Mesenchymal stem cell (in vitro differentiated cells and primary cell): ENCODE measurements at regions not wholly inside any gene's neighbourhood (a gene's known extent, or its start where the extent isn't known, plus 50 kb on each side); places are given as distances from the start of the nearest gene placed in this dataset.

ENCODE experiments used
- DNase-seq: peaks from one replicate; pipeline ENCODE4 v3.0.0-alpha.2; 2013
- H2AFZ ChIP-seq: one replicate; pipeline ENCODE4 v1.6.1; 2013; ENCODE audit warnings: low read depth, mild to moderate bottlenecking, control low read depth, inconsistent platforms, low read length, moderate library complexity
- H2AK5ac ChIP-seq: 2 replicates; pipeline ENCODE4 v1.6.1; 2013; ENCODE audit warnings: low read length, moderate library complexity, mild to moderate bottlenecking, inconsistent platforms; ENCODE audit not compliant: severe bottlenecking
- H2BK120ac ChIP-seq: one replicate; pipeline ENCODE4 v1.6.1; 2013; ENCODE audit warnings: low read depth, mild to moderate bottlenecking, inconsistent platforms, low read length, moderate library complexity
- H2BK12ac ChIP-seq, 2 experiments: one replicate each; pipeline ENCODE4 v1.6.1; 2013; ENCODE audit warnings: inconsistent platforms in 2 of 2, low read length in 2 of 2, mild to moderate bottlenecking in 2 of 2, moderate library complexity in 2 of 2, control low read depth in 1 of 2
- H2BK15ac ChIP-seq: one replicate; pipeline ENCODE4 v1.6.1; 2013; ENCODE audit warnings: mild to moderate bottlenecking, low read depth, inconsistent platforms; ENCODE audit not compliant: poor library complexity, severe bottlenecking
- H2BK5ac ChIP-seq: 2 replicates; pipeline ENCODE4 v1.6.1; 2013; ENCODE audit warnings: low read depth, mild to moderate bottlenecking, low read length, control low read depth, inconsistent platforms; ENCODE audit not compliant: poor library complexity, severe bottlenecking
- H3K14ac ChIP-seq, 2 experiments: one replicate each; pipeline ENCODE4 v1.6.1; 2013; ENCODE audit warnings: inconsistent platforms in 2 of 2, low read length in 2 of 2, control low read depth in 1 of 2, mild to moderate bottlenecking in 1 of 2, moderate library complexity in 1 of 2
- H3K18ac ChIP-seq, 2 experiments: one replicate each; pipeline ENCODE4 v1.6.1; 2013; ENCODE audit warnings: inconsistent platforms in 2 of 2, low read length in 2 of 2, control low read depth in 1 of 2, low read depth in 1 of 2, mild to moderate bottlenecking in 1 of 2
- H3K23ac ChIP-seq, 2 experiments: one replicate each; pipeline ENCODE4 v1.6.1; 2013; ENCODE audit warnings: inconsistent platforms in 2 of 2, low read length in 2 of 2, mild to moderate bottlenecking in 2 of 2, moderate library complexity in 2 of 2, control low read depth in 1 of 2
- H3K27ac ChIP-seq: 2 replicates; pipeline ENCODE4 v1.5.1; 2013; ENCODE audit warnings: mild to moderate bottlenecking, moderate library complexity, low read length, control low read depth, inconsistent platforms; ENCODE audit not compliant: poor library complexity, severe bottlenecking
- H3K27me3 ChIP-seq, 2 experiments: 2 replicates each; pipeline versions ENCODE4 v1.6.1 to v1.7.0; 2013; ENCODE audit warnings: low read length in 2 of 2, mild to moderate bottlenecking in 2 of 2, moderate library complexity in 2 of 2, control low read depth in 1 of 2, inconsistent platforms in 1 of 2; ENCODE audit not compliant: control insufficient read depth in 1 of 2, insufficient read depth in 1 of 2
- H3K36me3 ChIP-seq, 2 experiments: 2 replicates each; pipeline versions ENCODE4 v1.6.1 to v1.7.0; 2013; ENCODE audit warnings: low read length in 2 of 2, control low read depth in 1 of 2, inconsistent platforms in 1 of 2, low read depth in 1 of 2, mild to moderate bottlenecking in 1 of 2; ENCODE audit not compliant: insufficient read depth in 2 of 2, control insufficient read depth in 1 of 2
- H3K4ac ChIP-seq, 2 experiments: one replicate each; pipeline ENCODE4 v1.6.1; 2013; ENCODE audit warnings: inconsistent platforms in 2 of 2, low read length in 2 of 2, mild to moderate bottlenecking in 2 of 2, moderate library complexity in 2 of 2, control low read depth in 1 of 2, low read depth in 1 of 2
- H3K4me1 ChIP-seq: 2 replicates; pipeline ENCODE4 v1.6.1; 2013; ENCODE audit warnings: low read depth, low read length, control low read depth; ENCODE audit not compliant: control insufficient read depth, insufficient read depth
- H3K4me2 ChIP-seq: 2 replicates; pipeline ENCODE4 v1.6.1; 2013; ENCODE audit warnings: low read length, mild to moderate bottlenecking, inconsistent platforms; ENCODE audit not compliant: poor library complexity, severe bottlenecking
- H3K4me3 ChIP-seq, 2 experiments: 2 replicates each; pipeline versions ENCODE4 v1.5.1 to v1.7.0; 2013; ENCODE audit warnings: low read length in 2 of 2, mild to moderate bottlenecking in 2 of 2, control low read depth in 1 of 2, low read depth in 1 of 2; ENCODE audit not compliant: insufficient read depth in 1 of 2
- H3K79me1 ChIP-seq: replicated peaks from 2 replicates; pipeline ENCODE4 v1.6.1; 2013; ENCODE audit warnings: mild to moderate bottlenecking, control low read depth, low read length, inconsistent platforms; ENCODE audit not compliant: poor library complexity, severe bottlenecking
- H3K9ac ChIP-seq: 2 replicates; pipeline ENCODE4 v1.7.0; 2013; ENCODE audit warnings: mild to moderate bottlenecking, low read length, moderate library complexity
- H3K9me3 ChIP-seq: 2 replicates; pipeline ENCODE4 v1.7.0; 2013; ENCODE audit warnings: mild to moderate bottlenecking, low read length; ENCODE audit not compliant: control insufficient read depth
- H4K8ac ChIP-seq: one replicate; pipeline ENCODE4 v1.6.1; 2013; ENCODE audit warnings: inconsistent platforms, mild to moderate bottlenecking, low read length, moderate library complexity
- H4K91ac ChIP-seq: one replicate; pipeline ENCODE4 v1.6.1; 2013; ENCODE audit warnings: mild to moderate bottlenecking, low read length, inconsistent platforms
- WGBS: methylation state at CpG from one replicate; pipeline ENCODE4 v1.1.7; 2013; ENCODE audit warnings: mixed read lengths; 5-methylcytosine and 5-hydroxymethylcytosine counted together

GRCh38 chr6:6880745-6881437 lies 226.9 kb upstream of the RREB1 start:
- H3K9me3 ChIP-seq = no peaks in the 10 kb centered on the region
- DNase-seq = no peak
- H3K79me1 ChIP-seq = no peaks in the 10 kb centered on the region
- H2BK5ac ChIP-seq = no peak overlapping the region
- H3K27me3 ChIP-seq = peaks cover 0 to 9% of the 10 kb centered on the region in 2 experiments
- no peak overlapping the region for H2BK15ac ChIP-seq
- peak overlapping the region; percentile 13 for H4K91ac ChIP-seq
- no peak overlapping the region for H3K4me2 ChIP-seq
- no peak overlapping the region for H3K23ac ChIP-seq
- H3K14ac ChIP-seq = no peak overlapping the region
- no peak overlapping the region for H3K4me3 ChIP-seq
- no peak overlapping the region for H3K27ac ChIP-seq
- H3K18ac ChIP-seq = no peak overlapping the region
- H4K8ac ChIP-seq = no peak overlapping the region
- H2AFZ ChIP-seq = no peak overlapping the region
- WGBS = 85% methylated on average over 10 of the region's 10 CpGs
- H3K36me3 ChIP-seq = no peaks in the 10 kb centered on the region
- peaks cover 3% of the 10 kb centered on the region for H3K4me1 ChIP-seq
- H2BK120ac ChIP-seq = no peak overlapping the region
- H3K9ac ChIP-seq = no peak overlapping the region
- H2AK5ac ChIP-seq = no peak overlapping the region
- H2BK12ac ChIP-seq = no peak overlapping the region
- no peak overlapping the region for H3K4ac ChIP-seq

DNA sequence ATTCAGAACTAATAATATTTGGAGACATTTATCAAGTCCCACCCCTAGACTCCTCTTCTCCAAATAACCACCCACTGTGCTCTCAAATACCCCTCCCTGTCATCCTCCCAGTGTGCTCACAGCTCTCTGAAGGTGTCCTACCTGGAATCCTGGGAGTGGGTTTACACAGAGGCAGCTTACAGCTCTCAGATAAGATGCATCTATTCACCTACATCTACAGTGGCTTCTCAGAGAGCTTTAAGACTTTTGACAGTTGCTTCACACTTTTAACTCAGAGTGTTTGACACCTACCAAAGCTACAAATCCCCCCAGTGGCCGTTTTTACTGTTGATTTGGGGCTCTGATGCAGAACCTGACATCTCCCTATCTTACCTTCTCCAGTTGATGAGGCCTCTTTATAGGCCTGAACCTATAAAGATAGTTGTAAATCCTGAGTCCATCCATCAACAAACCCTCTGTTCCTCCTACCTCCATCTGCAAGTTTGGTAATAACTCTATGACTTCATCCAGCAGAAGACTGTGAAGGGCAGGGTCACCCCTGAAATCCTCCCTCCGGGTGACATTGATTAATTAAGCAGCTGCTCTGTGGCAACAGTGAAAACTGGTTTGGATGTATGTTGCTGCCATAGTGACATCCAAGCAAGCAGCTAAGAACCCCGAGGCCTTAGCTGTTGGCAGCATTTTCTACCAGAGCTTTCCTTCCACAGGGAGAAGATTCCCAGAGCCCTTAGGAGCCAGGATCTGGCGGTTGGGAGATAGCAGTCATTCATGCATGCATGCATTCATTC lies 226.1 kb upstream of the RREB1 start:
- no peaks in the 10 kb centered on the region for H3K9me3 ChIP-seq
- peak; percentile 42 for DNase-seq
- no peak overlapping the region for H3K4me2 ChIP-seq
- H3K14ac ChIP-seq = no peak overlapping the region
- H3K4ac ChIP-seq = no peak overlapping the region
- no peak overlapping the region for H3K27ac ChIP-seq
- H2AFZ ChIP-seq = no peak overlapping the region
- no peak overlapping the region for H2BK5ac ChIP-seq
- H2BK15ac ChIP-seq = no peak overlapping the region
- H4K91ac ChIP-seq = no peak overlapping the region
- 64% methylated on average over 3 of the region's 4 CpGs for WGBS
- H4K8ac ChIP-seq = no peak overlapping the region
- H3K18ac ChIP-seq = peak overlapping the region in 1 of 2 experiments; percentile 21
- no peak overlapping the region for H2AK5ac ChIP-seq
- peak overlapping the region; percentile 42 for H2BK120ac ChIP-seq
- H3K4me3 ChIP-seq = no peak overlapping the region
- peak overlapping the region in 1 of 2 experiments; percentile 42 for H2BK12ac ChIP-seq
- no peaks in the 10 kb centered on the region for H3K36me3 ChIP-seq
- no peak overlapping the region for H3K23ac ChIP-seq
- no peaks in the 10 kb centered on the region for H3K4me1 ChIP-seq
- H3K27me3 ChIP-seq = peaks cover 0 to 9% of the 10 kb centered on the region in 2 experiments
- H3K79me1 ChIP-seq = no peaks in the 10 kb centered on the region
- no peak overlapping the region for H3K9ac ChIP-seq

DNA sequence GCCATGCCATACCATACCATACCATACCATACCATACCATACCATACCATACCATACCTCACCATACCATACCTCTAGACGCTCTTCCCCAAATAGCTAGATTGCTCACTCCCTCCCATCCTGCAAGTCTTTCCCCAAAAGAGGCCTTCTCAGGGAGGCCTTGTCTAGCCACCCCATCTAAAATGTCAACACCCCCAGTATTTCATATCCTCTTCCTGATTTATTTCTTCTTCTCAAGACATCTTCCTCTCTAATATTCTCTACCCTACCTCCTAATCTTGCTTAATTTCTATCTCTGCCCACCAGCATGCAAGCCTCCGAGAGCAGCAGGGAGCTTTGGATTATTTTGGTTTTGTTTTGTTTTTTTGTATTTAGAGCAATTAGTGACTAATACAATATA lies 225.2 kb upstream of the RREB1 start:
- Histone ChIP-seq H3K14ac (peak overlapping the region in 1 of 2 experiments; percentile 53), H3K18ac (no peak overlapping the region), H3K36me3 (no peaks in the 10 kb centered on the region), H2AK5ac (no peak overlapping the region), H3K4me2 (no peak overlapping the region), H3K9me3 (no peaks in the 10 kb centered on the region), H3K9ac (no peak overlapping the region), H3K27ac (no peak overlapping the region), H2BK15ac (no peak overlapping the region), H2AFZ (no peak overlapping the region), H4K8ac (no peak overlapping the region), H2BK120ac (no peak overlapping the region), H4K91ac (no peak overlapping the region), H2BK5ac (no peak overlapping the region), H3K23ac (no peak overlapping the region), H3K4me3 (no peak overlapping the region), H3K4me1 (no peaks in the 10 kb centered on the region), H3K27me3 (peaks cover 0 to 9% of the 10 kb centered on the region in 2 experiments), H3K4ac (no peak overlapping the region), H2BK12ac (no peak overlapping the region), H3K79me1 (no peaks in the 10 kb centered on the region)
- DNase-seq = no peak
- 95% methylated on average over 2 of the region's 2 CpGs for WGBS

- no peak for DNase-seq
- Histone ChIP-seq H3K36me3 (no peaks in the 10 kb centered on the region), H2BK120ac (no peak overlapping the region), H2AFZ (no peak overlapping the region), H3K4me1 (no peaks in the 10 kb centered on the region), H3K79me1 (no peaks in the 10 kb centered on the region), H4K91ac (no peak overlapping the region), H3K9ac (no peak overlapping the region), H2BK15ac (no peak overlapping the region), H3K23ac (no peak overlapping the region), H3K27ac (no peak overlapping the region), H3K14ac (no peak overlapping the region), H3K4me3 (no peak overlapping the region), H2AK5ac (no peak overlapping the region), H4K8ac (no peak overlapping the region), H2BK5ac (no peak overlapping the region), H3K27me3 (peaks cover 0 to 9% of the 10 kb centered on the region in 2 experiments), H2BK12ac (no peak overlapping the region), H3K4me2 (no peak overlapping the region), H3K18ac (no peak overlapping the region), H3K4ac (no peak overlapping the region), H3K9me3 (no peaks in the 10 kb centered on the region)
- 98% methylated on average over 6 of the region's 6 CpGs for WGBS
These were observed 224.8 kb upstream of the RREB1 start for GRCh38 chr6:6883011-6883410.
